Mucosa of gallbladder (tissue), 1 donor: ENCODE measurements at regions not wholly inside any gene's neighbourhood (a gene's known extent, or its start where the extent isn't known, plus 50 kb on each side); places are given as distances from the start of the nearest gene placed in this dataset.

Experiments used
- DNase-seq: peaks from one replicate; pipeline ENCODE4 v3.0.0-alpha.2; 2020; ENCODE audit warnings: low spot score
- donor health status: DM: no; HTN: no; CAD: no.

GRCh38 chr2:16412321-16413030 lies 253.2 kb downstream of the CYRIA start:
- DNase-seq: no peak

GRCh38 chr2:16411788-16412187 lies 253.8 kb downstream of the CYRIA start:
- no peak for DNase-seq

GRCh38 chr2:16409849-16410248 lies 255.8 kb downstream of the CYRIA start:
- DNase-seq: no peak

- DNase-seq: no peak
Observed at GRCh38 chr2:16409006-16409390, 256.6 kb downstream of the CYRIA start.

- DNase-seq: no peak
Observed at GRCh38 chr2:16408331-16409005, 257.2 kb downstream of the CYRIA start.

GRCh38 chr2:16407358-16407757 lies 258.3 kb downstream of the CYRIA start:
- no peak for DNase-seq

GRCh38 chr2:16406496-16407289 lies 258.9 kb downstream of the CYRIA start:
- no peak for DNase-seq

GRCh38 chr2:16405551-16405950 lies 260.1 kb downstream of the CYRIA start:
- DNase-seq: no peak

- no peak for DNase-seq
Observed at GRCh38 chr2:16404551-16405300, 260.9 kb downstream of the CYRIA start.

GRCh38 chr2:16404146-16404545 lies 261.5 kb downstream of the CYRIA start:
- DNase-seq: no peak

- no peak for DNase-seq
Observed at GRCh38 chr2:16402891-16403290, 262.7 kb downstream of the CYRIA start.

- no peak for DNase-seq
Observed at GRCh38 chr2:16401761-16402300, 263.8 kb downstream of the CYRIA start.

- DNase-seq: no peak
Observed at GRCh38 chr2:16400127-16400623, 265.5 kb downstream of the CYRIA start.

- DNase-seq: no peak
Observed at GRCh38 chr2:16398486-16399043, 267.1 kb downstream of the CYRIA start.

GRCh38 chr2:16397681-16398475 lies 267.8 kb downstream of the CYRIA start:
- DNase-seq: no peak

GRCh38 chr2:16396986-16397385 lies 268.6 kb downstream of the CYRIA start:
- no peak for DNase-seq

- DNase-seq: no peak
Observed at GRCh38 chr2:16396171-16396570, 269.5 kb downstream of the CYRIA start.

GRCh38 chr2:16395601-16396000 lies 270.0 kb downstream of the CYRIA start:
- DNase-seq: no peak

- DNase-seq: no peak
Observed at GRCh38 chr2:16394986-16395550, 270.6 kb downstream of the CYRIA start.
